ENCODE measurements at regions not wholly inside any gene's neighbourhood (a gene's known extent, or its start where the extent isn't known, plus 50 kb on each side); places are given as distances from the start of the nearest gene placed in this dataset.
"Not testable (repeated sequence)": the region's sequence is repeated elsewhere in the genome, so short reads cannot be mapped to it uniquely, and the experiment has no call there.

GRCh38 chr18:5830902-5831301 lies 64.4 kb downstream of the TMEM200C start:
- DNase-seq; intact Hi-C loops (cut with DNase I): not testable (repeated sequence)

- intact Hi-C loops (cut with DNase I): no loop called here
- no peak for DNase-seq
Observed at GRCh38 chr18:5828913-5829312, 66.4 kb downstream of the TMEM200C start.

GRCh38 chr18:5825663-5826062 lies 69.7 kb downstream of the TMEM200C start:
- intact Hi-C loops (cut with DNase I): no loop called here
- DNase-seq: no peak

GRCh38 chr18:5824370-5824984 lies 70.8 kb downstream of the TMEM200C start:
- intact Hi-C loops (cut with DNase I): no loop called here

GRCh38 chr18:5817816-5818215 lies 77.5 kb downstream of the TMEM200C start:
- DNase-seq: no peak
- intact Hi-C loops (cut with DNase I): no loop called here

More at GRCh38 chr18:5824370-5824984, 70.8 kb downstream of the TMEM200C start:
- DNase-seq: no peak

- DNase-seq: no peak
- intact Hi-C loops (cut with DNase I): no loop called here
Observed at GRCh38 chr18:5806860-5807259, 88.5 kb downstream of the TMEM200C start.

- intact Hi-C loops (cut with DNase I): no loop called here
- no peak for DNase-seq
Observed at GRCh38 chr18:5787936-5788335, 107.4 kb downstream of the TMEM200C start.

GRCh38 chr18:5779922-5780321 lies 115.4 kb downstream of the TMEM200C start:
- intact Hi-C loops (cut with DNase I): no loop called here
- DNase-seq: no peak

GRCh38 chr18:5772306-5773105 lies 122.8 kb downstream of the TMEM200C start:
- DNase-seq: no peak
- intact Hi-C loops (cut with DNase I): no loop called here

- intact Hi-C loops (cut with DNase I): no loop called here
- DNase-seq: no peak
Observed at GRCh38 chr18:5771343-5771742, 124.0 kb downstream of the TMEM200C start.

GRCh38 chr18:5770176-5770575 lies 125.1 kb downstream of the TMEM200C start:
- no peak for DNase-seq
- intact Hi-C loops (cut with DNase I): no loop called here

GRCh38 chr18:5768454-5768853 lies 126.9 kb downstream of the TMEM200C start:
- DNase-seq: no peak
- intact Hi-C loops (cut with DNase I): no loop called here

- intact Hi-C loops (cut with DNase I): no loop called here
- DNase-seq: no peak
Observed at GRCh38 chr18:5759194-5759593, 136.1 kb downstream of the TMEM200C start.

- intact Hi-C loops (cut with DNase I): no loop called here
- DNase-seq: no peak
Observed at GRCh38 chr18:5756823-5757222, 138.5 kb downstream of the TMEM200C start.

- DNase-seq: no peak
- intact Hi-C loops (cut with DNase I): no loop called here
Observed at GRCh38 chr18:5747678-5748077, 147.6 kb downstream of the TMEM200C start.

GRCh38 chr18:5746844-5747243 lies 148.5 kb downstream of the TMEM200C start:
- no peak for DNase-seq
- intact Hi-C loops (cut with DNase I): no loop called here

- intact Hi-C loops (cut with DNase I): no loop called here
- no peak for DNase-seq
Observed at GRCh38 chr18:5744659-5745058, 150.7 kb downstream of the TMEM200C start.

GRCh38 chr18:5738526-5738925 lies 156.8 kb downstream of the TMEM200C start:
- intact Hi-C loops (cut with DNase I): no loop called here
- no peak for DNase-seq

- no peak for DNase-seq
- intact Hi-C loops (cut with DNase I): no loop called here
Observed at GRCh38 chr18:5732318-5732717, 163.0 kb downstream of the TMEM200C start.

GRCh38 chr18:5729983-5730699 lies 165.2 kb downstream of the TMEM200C start:
- intact Hi-C loops (cut with DNase I): no loop called here
- no peak for DNase-seq
